Neural progenitor cell (in vitro differentiated cells): ENCODE measurements at regions not wholly inside any gene's neighbourhood (a gene's known extent, or its start where the extent isn't known, plus 50 kb on each side); places are given as distances from the start of the nearest gene placed in this dataset.

Source experiments
- DNase-seq: peaks from one replicate; pipeline ENCODE4 v3.0.0-alpha.2; 2016; ENCODE audit warnings: low spot score
- H2AFZ ChIP-seq: fragments of 200-600 bp; sonication (generic); replicated peaks from 2 replicates; pipeline ENCODE4 v1.6.1; 2016; ENCODE audit warnings: antibody characterized with exemption
- H3F3A ChIP-seq: fragments of 200-600 bp; sonication (generic); 2 replicates; pipeline ENCODE4 v1.6.1; 2016; ENCODE audit warnings: antibody characterized with exemption, low read depth
- H3K27ac ChIP-seq: fragments of 200-600 bp; sonication (generic); 2 replicates; pipeline ENCODE4 v1.5.1; 2016; ENCODE audit warnings: mild to moderate bottlenecking
- H3K27me3 ChIP-seq: fragments of 200-600 bp; sonication (generic); 2 replicates; pipeline ENCODE4 v1.6.1; 2016; ENCODE audit warnings: mild to moderate bottlenecking, moderate library complexity
- H3K36me3 ChIP-seq: fragments of 200-600 bp; sonication (generic); 2 replicates; pipeline ENCODE4 v1.5.1; 2016
- H3K4me1 ChIP-seq: fragments of 200-600 bp; sonication (generic); 2 replicates; pipeline ENCODE4 v1.6.1; 2016; ENCODE audit warnings: mixed run types
- H3K4me2 ChIP-seq: fragments of 200-600 bp; sonication (generic); 2 replicates; pipeline ENCODE4 v1.6.1; 2016
- H3K4me3 ChIP-seq: fragments of 200-600 bp; sonication (generic); 2 replicates; pipeline ENCODE4 v1.5.1; 2016
- H3K79me2 ChIP-seq: fragments of 200-600 bp; sonication (generic); 2 replicates; pipeline ENCODE4 v1.6.1; 2016; ENCODE audit warnings: low read depth
- H3K9ac ChIP-seq: fragments of 200-600 bp; sonication (generic); 2 replicates; pipeline ENCODE4 v1.6.1; 2016
- H3K9me3 ChIP-seq: fragments of 200-600 bp; sonication (generic); 2 replicates; pipeline ENCODE4 v1.5.1; 2016; ENCODE audit warnings: low read depth
- H4K20me1 ChIP-seq: fragments of 200-600 bp; sonication (generic); 2 replicates; pipeline ENCODE4 v1.6.1; 2016; ENCODE audit warnings: low read depth
- H3K27ac Mint-ChIP-seq: 3 replicates; pipeline ENCODE4 v1.8.0; 2021; ENCODE audit warnings: mixed read lengths
- H3K27me3 Mint-ChIP-seq: 2 replicates; pipeline ENCODE4 v1.8.0; 2022; ENCODE audit warnings: low read depth, mild to moderate bottlenecking, inconsistent platforms, moderate library complexity, mixed read lengths; ENCODE audit not compliant: insufficient read depth
- H3K36me3 Mint-ChIP-seq: 3 replicates; pipeline ENCODE4 v1.8.0; 2021; ENCODE audit warnings: mixed read lengths
- H3K4me1 Mint-ChIP-seq: 3 replicates; pipeline ENCODE4 v1.8.0; 2021; ENCODE audit warnings: mixed read lengths
- H3K4me3 Mint-ChIP-seq: 3 replicates; pipeline ENCODE4 v1.8.0; 2021; ENCODE audit warnings: mild to moderate bottlenecking, moderate library complexity, mixed read lengths
- H3K9me3 Mint-ChIP-seq: 3 replicates; pipeline ENCODE4 v1.8.0; 2020; ENCODE audit warnings: mixed read lengths
- CTCF ChIP-seq: fragments of 200-600 bp; sonication (generic); IDR thresholded peaks from 2 replicates; pipeline ENCODE4 v1.5.1; 2017; ENCODE audit warnings: antibody characterized with exemption, mild to moderate bottlenecking
- EZH2 ChIP-seq: fragments of 200-600 bp; sonication (generic); IDR thresholded peaks from 2 replicates; pipeline ENCODE4 v1.6.1; 2017; ENCODE audit warnings: antibody characterized with exemption, mild to moderate bottlenecking, moderate library complexity
- EZH2phosphoT487 ChIP-seq: fragments of 200-600 bp; sonication (generic); IDR thresholded peaks from 2 replicates; pipeline ENCODE4 v1.6.1; 2017; ENCODE audit warnings: antibody characterized with exemption

- peaks cover 4% of the 10 kb centered on the region for H3K27me3 Mint-ChIP-seq
- no peak overlapping the region for H3K27ac Mint-ChIP-seq
- Histone ChIP-seq H3K9ac (no peak overlapping the region), H3K9me3 (no peaks in the 10 kb centered on the region), H3F3A (peaks cover 8% of the 10 kb centered on the region), H3K36me3 (no peaks in the 10 kb centered on the region), H3K4me3 (no peak overlapping the region), H3K27ac (no peak overlapping the region), H3K27me3 (no peaks in the 10 kb centered on the region), H3K4me1 (peaks cover 14% of the 10 kb centered on the region), H4K20me1 (no peaks in the 10 kb centered on the region), H2AFZ (no peak overlapping the region), H3K4me2 (no peak overlapping the region), H3K79me2 (no peaks in the 10 kb centered on the region)
- H3K4me1 Mint-ChIP-seq: peaks cover 11% of the 10 kb centered on the region
- DNase-seq: no peak
- no peak overlapping the region for H3K4me3 Mint-ChIP-seq
- H3K9me3 Mint-ChIP-seq: peaks cover 13% of the 10 kb centered on the region
- H3K36me3 Mint-ChIP-seq: no peaks in the 10 kb centered on the region
- TF ChIP-seq EZH2 (no peak), CTCF (no peak), EZH2phosphoT487 (no peak)
These were observed 99.8 kb upstream of the PTPN1 start for GRCh38 chr20:50410343-50410742.

GRCh38 chr20:50412069-50412468 is 98.1 kb upstream of the PTPN1 start:
- Histone ChIP-seq H3K9ac (no peak overlapping the region), H2AFZ (peak overlapping the region; percentile 50), H3K4me2 (peak overlapping the region; percentile 52), H4K20me1 (no peaks in the 10 kb centered on the region), H3K4me1 (peaks cover 19% of the 10 kb centered on the region), H3K27ac (no peak overlapping the region), H3K79me2 (no peaks in the 10 kb centered on the region), H3K27me3 (no peaks in the 10 kb centered on the region), H3K4me3 (no peak overlapping the region), H3F3A (peaks cover 8% of the 10 kb centered on the region), H3K9me3 (no peaks in the 10 kb centered on the region), H3K36me3 (no peaks in the 10 kb centered on the region)
- H3K4me3 Mint-ChIP-seq: no peak overlapping the region
- peaks cover 6% of the 10 kb centered on the region for H3K27me3 Mint-ChIP-seq
- peak overlapping the region; percentile 25 for H3K27ac Mint-ChIP-seq
- H3K36me3 Mint-ChIP-seq: no peaks in the 10 kb centered on the region
- peaks cover 13% of the 10 kb centered on the region for H3K9me3 Mint-ChIP-seq
- TF ChIP-seq EZH2phosphoT487: no peak
- no peak for TF ChIP-seq EZH2
- TF ChIP-seq CTCF: no peak
- no peak for DNase-seq
- peaks cover 14% of the 10 kb centered on the region for H3K4me1 Mint-ChIP-seq

DNA sequence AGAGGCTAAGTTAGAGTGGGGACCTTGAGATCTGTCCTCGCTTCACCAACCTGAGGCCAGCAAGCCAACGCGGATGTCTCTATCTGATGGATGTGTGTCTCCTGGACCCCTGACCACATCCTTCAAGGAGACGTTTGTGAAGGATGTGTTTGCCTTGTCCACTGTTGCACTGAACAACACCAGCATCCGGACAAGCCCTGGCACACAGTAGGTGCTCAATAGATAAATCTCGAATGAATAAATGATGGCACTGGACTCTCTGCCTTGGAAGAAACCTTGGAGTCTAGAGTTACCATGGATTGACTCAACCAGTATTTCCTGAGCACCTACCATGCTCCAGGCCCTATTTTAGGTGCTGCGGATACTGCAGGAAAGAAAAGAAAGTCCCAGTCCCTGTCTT is 97.7 kb upstream of the PTPN1 start:
- H3K27me3 ChIP-seq: no peaks in the 10 kb centered on the region
- H3F3A ChIP-seq: peaks cover 8% of the 10 kb centered on the region
- H3K27ac ChIP-seq: no peak overlapping the region
- no peak for DNase-seq
- peak overlapping the region; percentile 52 for H3K4me2 ChIP-seq
- no peak overlapping the region for H3K4me3 Mint-ChIP-seq
- no peak overlapping the region for H3K9ac ChIP-seq
- no peaks in the 10 kb centered on the region for H3K79me2 ChIP-seq
- TF ChIP-seq CTCF: no peak
- TF ChIP-seq EZH2phosphoT487: no peak
- TF ChIP-seq EZH2: no peak
- peaks cover 6% of the 10 kb centered on the region for H3K27me3 Mint-ChIP-seq
- H3K4me1 Mint-ChIP-seq: peaks cover 14% of the 10 kb centered on the region
- no peaks in the 10 kb centered on the region for H4K20me1 ChIP-seq
- H3K4me1 ChIP-seq: peaks cover 19% of the 10 kb centered on the region
- H3K36me3 ChIP-seq: no peaks in the 10 kb centered on the region
- no peak overlapping the region for H3K27ac Mint-ChIP-seq
- H2AFZ ChIP-seq: no peak overlapping the region
- no peaks in the 10 kb centered on the region for H3K9me3 ChIP-seq
- H3K9me3 Mint-ChIP-seq: peaks cover 13% of the 10 kb centered on the region
- no peaks in the 10 kb centered on the region for H3K36me3 Mint-ChIP-seq
- H3K4me3 ChIP-seq: no peak overlapping the region
